Femur (tissue), 1 donor: ENCODE measurements at regions not wholly inside any gene's neighbourhood (a gene's known extent, or its start where the extent isn't known, plus 50 kb on each side); places are given as distances from the start of the nearest gene placed in this dataset.

ENCODE experiments used
- DNase-seq: peaks from one replicate; pipeline ENCODE4 v3.0.0-alpha.2; 2017

GRCh38 chr20:11267762-11268335 lies 594.0 kb upstream of the JAG1 start:
- DNase-seq: no peak

DNA sequence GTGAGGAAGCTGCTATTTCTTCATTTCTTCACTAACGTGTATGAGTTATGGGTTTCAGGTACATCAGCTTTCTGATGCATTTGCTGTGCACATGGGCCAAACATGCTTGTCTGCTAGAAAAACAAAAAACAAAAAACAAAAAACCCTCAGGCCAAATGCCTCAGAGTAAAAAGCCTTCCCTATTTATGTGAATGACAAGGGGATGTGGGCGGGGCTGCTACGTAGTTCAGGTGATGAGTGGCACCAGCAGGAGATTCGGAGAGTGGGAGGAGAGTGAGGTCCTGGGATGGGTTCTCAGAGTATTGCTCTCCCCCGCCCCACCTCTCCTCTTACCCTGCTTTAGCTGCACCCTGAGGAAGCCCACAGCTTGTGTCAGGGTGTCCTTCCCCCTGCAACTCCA lies 596.8 kb upstream of the JAG1 start:
- no peak for DNase-seq

DNA sequence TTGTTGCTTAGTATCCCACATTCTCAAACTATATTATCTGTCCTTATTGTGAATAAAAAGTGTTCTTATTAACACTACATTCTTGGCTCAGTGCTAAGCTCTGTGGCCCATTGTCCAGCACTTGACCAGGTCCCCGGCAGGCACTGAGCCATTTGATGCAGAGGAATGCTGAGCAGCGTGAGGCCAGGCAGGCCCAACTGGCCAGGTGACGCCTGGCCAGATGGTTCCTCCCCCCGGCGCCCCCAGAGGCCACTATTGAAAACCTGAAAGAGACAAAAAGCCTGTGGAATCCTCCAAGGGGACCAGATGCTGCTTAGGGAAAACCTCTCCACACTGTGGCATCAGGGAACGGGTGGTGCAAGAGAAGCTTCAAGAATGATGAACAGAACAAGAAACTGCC lies 597.5 kb upstream of the JAG1 start:
- no peak for DNase-seq

DNA sequence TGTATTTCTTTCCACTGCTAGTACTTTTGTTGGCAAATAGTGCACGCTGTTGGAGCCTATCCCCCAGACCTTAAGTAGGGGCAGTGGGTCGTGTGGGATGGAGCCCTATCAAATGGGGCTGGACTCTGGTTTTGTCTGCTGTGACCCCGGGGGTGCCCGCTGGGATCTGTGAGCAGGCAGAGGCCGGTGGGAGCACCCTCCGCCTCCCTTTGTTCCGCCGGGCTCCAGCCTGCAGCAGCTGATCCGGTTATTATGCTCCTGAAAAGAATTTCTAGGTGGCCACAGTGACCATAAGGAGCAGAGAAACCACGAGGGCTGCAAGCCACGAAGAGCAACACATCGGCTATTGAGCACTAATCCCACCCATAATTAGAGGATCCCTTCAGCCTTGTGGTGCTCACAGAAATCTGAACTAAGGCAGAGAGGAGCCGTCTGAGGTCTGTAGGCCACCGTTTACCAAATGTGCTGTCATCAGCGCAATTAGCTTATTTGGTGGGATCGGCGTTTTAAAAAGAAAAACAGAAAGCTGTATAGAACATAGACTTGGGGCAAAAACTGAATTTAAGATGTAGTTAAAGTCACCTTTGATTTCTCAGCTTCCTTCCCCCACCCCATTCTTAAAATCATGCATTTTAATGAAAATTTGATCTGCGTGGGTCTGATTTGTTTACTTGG lies 598.3 kb upstream of the JAG1 start:
- DNase-seq: peak; percentile 52

- peak; percentile 60 for DNase-seq
These were observed 600.4 kb upstream of the JAG1 start for GRCh38 chr20:11274141-11274594.

DNA sequence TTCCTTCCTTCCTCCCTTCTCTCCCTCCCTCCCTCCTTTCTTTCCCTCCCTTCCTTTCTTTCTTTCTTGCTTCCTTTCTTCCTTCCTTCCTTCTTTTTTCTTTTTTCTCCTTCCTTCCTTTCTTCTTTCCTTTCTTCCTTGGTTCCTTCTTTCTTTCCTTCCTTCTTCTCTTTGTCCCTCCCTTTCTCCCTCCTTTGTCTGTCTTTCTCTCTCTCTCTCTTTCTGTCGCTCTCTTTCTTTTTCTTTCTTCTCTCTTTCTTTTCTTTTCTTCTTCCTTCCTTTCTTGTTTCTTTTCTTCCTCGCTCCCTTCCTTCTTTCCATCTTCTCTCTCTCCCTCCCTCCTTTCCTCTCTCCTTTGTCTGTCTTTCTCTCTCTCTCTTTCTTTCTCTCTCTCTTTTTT lies 601.9 kb upstream of the JAG1 start:
- no peak for DNase-seq

GRCh38 chr20:11277170-11277569 lies 603.4 kb upstream of the JAG1 start:
- DNase-seq: no peak

GRCh38 chr20:11277858-11278257 lies 604.1 kb upstream of the JAG1 start:
- no peak for DNase-seq

DNA sequence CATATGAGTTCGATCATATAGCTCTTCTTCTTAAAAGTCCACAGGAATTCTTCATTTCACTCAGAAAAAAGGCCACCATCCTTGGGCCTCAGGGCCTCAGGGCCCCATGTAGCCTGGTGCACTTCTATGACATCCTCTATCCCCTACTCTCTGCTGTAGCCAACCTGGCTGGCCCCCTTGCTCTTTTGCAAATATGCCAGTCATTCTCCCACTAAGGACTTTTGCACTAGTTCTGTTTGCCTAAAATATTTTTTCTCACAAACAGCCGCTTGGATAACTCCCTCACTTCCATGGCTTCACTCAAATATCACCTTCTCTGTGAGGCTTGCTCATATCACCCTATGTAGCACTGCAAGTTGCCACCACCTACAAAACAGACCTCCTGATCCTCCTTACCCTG lies 604.7 kb upstream of the JAG1 start:
- DNase-seq: no peak

DNA sequence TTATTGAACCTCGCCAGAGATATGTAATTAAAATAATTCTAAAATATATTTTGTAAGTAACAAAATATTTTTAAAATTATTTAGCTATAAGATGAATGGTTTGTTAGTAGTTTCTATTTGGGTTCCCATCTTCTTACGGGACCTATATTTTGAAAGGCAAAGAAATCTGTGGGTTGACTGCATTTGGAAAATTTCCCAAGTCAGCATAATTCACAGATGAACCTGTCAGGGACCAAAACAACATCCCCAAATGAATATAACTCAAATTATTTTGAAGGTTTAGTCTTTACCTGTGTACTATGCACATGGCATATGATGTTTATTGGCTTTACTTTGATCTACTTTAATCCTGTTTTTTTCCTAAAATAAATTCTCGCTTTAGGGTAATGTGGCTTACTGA lies 607.4 kb upstream of the JAG1 start:
- no peak for DNase-seq

- no peak for DNase-seq
These were observed 608.0 kb upstream of the JAG1 start for GRCh38 chr20:11281768-11282167.

- DNase-seq: no peak
These were observed 613.3 kb upstream of the JAG1 start for GRCh38 chr20:11287126-11287525.

DNA sequence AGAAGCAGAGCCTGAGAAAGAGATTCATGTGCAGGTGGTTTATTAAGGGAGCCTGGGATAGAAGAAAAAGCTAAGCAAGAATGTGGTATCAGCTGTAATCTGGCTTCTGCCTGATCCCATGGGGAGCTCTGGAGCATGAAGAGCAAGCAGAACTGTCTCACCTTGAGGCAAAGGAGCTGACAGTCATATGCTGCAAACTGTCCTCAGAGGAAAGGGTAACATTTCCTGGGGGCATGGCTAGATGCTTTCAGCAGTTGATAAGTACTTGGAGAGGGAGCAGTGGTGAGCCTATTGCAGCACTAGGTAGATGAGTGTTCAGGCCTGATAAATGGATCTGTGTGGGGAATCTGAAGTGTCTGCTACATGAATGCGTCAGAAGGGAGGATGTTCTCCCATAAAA lies 621.5 kb upstream of the BTBD3 start:
- no peak for DNase-seq

- DNase-seq: no peak
These were observed 620.7 kb upstream of the BTBD3 start for GRCh38 chr20:11296951-11297350.

- DNase-seq: no peak
These were observed 616.0 kb upstream of the BTBD3 start for GRCh38 chr20:11301699-11302098.

- DNase-seq: no peak
These were observed 615.3 kb upstream of the BTBD3 start for GRCh38 chr20:11302436-11302835.

GRCh38 chr20:11304795-11305194 lies 612.9 kb upstream of the BTBD3 start:
- DNase-seq: no peak

GRCh38 chr20:11305406-11305805 lies 612.3 kb upstream of the BTBD3 start:
- DNase-seq: no peak

- no peak for DNase-seq
These were observed 606.0 kb upstream of the BTBD3 start for GRCh38 chr20:11311659-11312224.

DNA sequence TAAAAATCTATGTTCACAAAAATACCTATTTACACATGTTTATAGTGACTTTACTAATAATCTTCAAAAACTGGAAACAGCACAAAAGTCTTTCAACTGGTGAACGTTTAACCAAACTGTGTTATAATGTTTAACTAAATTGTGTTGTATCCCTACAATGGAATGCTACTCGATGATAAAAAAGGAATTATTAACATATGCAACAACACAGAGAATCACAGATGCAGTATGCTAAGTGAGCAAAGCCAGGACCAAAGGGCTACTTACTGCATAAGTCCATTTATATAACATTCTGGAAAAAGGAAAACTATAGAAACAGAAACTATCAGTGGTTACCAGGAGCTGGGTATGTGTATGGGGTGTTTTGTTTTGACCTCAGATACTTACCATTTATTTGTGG lies 602.2 kb upstream of the BTBD3 start:
- DNase-seq: no peak

- DNase-seq: no peak
These were observed 601.4 kb upstream of the BTBD3 start for GRCh38 chr20:11316244-11316643.

DNA sequence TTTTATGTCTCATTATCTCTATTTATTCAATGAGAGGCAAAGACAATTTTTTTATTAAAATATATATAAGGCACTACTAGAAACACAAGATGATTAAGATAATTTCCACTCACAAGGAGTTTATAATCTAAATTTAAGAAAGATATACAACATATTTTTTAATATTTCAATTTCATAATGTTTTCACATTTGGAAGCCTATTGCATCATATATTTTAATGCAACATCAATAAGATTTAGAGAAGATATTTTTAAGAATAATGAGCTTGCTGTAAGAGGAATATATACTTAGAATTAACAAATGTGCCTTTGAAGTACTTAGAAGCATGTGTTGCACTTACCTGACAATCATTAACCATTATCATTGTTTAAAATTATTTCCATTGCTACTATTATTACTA lies 597.7 kb upstream of the BTBD3 start:
- DNase-seq: no peak

DNA sequence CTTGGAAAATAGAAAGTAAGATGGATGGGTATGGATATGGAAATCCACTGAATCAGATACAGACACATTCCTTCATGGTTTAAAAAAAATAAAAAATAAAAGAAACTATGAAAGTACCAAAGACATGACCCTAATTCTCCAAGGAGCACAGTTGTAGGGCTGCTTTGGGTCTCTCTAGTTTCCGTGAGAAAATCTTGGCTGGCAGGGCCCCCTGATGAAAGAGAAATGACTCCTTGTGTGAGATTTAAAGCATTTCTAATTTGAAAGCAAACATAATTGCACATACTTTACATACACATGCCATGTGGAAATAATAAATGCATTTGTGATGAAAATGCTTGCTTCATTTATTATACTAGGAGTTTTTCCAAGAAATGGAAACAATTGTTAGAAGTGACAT lies 593.9 kb upstream of the BTBD3 start:
- no peak for DNase-seq

DNA sequence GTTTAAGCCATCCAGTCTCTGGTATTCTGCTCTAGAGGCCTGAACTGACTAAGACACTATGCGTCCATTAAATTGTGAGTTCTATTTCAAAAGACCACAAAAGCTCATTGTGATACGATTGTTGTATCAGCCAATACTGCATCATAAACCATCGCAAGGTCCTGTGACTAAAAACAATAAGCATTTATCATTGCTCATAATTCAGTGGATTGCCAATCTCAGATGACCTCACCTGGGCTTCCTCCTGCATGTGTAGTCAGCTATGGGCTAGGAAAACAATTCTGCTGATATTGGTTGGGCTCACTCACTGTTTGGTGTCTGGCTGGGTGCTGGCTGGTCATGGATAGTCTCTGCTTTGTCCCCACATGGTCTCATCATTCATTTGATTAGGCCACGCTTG lies 592.7 kb upstream of the BTBD3 start:
- no peak for DNase-seq

DNA sequence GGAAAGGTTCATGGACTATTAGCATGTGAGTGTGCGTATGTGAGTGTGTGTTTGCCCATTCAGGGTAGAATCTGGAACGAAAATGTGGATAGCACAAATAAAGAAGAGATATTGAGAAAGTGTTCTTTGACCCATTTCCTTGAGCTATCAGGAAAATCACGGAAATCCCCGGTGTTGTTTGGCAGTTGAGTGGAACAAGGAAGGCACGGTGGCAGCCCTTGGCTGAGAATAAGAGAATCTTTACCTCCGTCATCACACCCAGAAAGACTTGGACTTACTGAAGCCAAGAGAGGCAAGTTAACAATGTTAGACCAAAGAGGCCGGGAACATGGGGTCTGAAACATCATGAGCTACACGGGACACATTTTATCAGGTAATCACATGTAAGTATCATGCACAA lies 588.9 kb upstream of the BTBD3 start:
- DNase-seq: no peak
